ENCODE measurements at regions not wholly inside any gene's neighbourhood (a gene's known extent, or its start where the extent isn't known, plus 50 kb on each side); places are given as distances from the start of the nearest gene placed in this dataset.

GRCh38 chr15:95680728-95681127 is 649.8 kb upstream of the NR2F2 start:
- Histone ChIP-seq H2AFZ (no peak overlapping the region), H4K20me1 (replicated peaks; ENCODE audit: insufficient read depth) (no peaks in the 10 kb centered on the region), H3F3A (replicated peaks; ENCODE audit: low read depth) (no peaks in the 10 kb centered on the region), H3K36me3 (ENCODE audit: insufficient read depth) (no peaks in the 10 kb centered on the region), H3K79me2 (replicated peaks; ENCODE audit: insufficient read depth) (no peaks in the 10 kb centered on the region), H3K27me3 (ENCODE audit: insufficient read depth) (no peaks in the 10 kb centered on the region), H3K4me1 (ENCODE audit: insufficient read depth) (no peaks in the 10 kb centered on the region), H3K9me2 (ENCODE audit: insufficient read depth) (no peaks in the 10 kb centered on the region), H3K27ac (ENCODE audit: low read depth) (no peak overlapping the region), H3K4me3 (no peak overlapping the region), H3K4me2 (no peak overlapping the region)
- Mint-ChIP-seq H3K4me3 (no peak overlapping the region), H3K27me3 (ENCODE audit: insufficient read depth, low read depth, poor library complexity) (no peaks in the 10 kb centered on the region), H3K4me1 (no peaks in the 10 kb centered on the region), H3K27ac (no peak overlapping the region), H3K36me3 (ENCODE audit: low read depth) (no peaks in the 10 kb centered on the region), H3K9me3 (no peaks in the 10 kb centered on the region; the same call in 2 of the 3 replicates)
- TF ChIP-seq EZH2 (IDR thresholded peaks at IDR 0.05; ENCODE audit: low read depth, unreplicated experiment) (no peak), CTCF (conservative IDR thresholded peaks at IDR 0.05; ENCODE audit: low read depth in 2 of 2) (no peak), CREB1 (CRISPR knock-in tag; IDR thresholded peaks at IDR 0.05; ENCODE audit: low read depth) (no peak), STAT1 (IDR thresholded peaks at IDR 0.05; ENCODE audit: unreplicated experiment) (no peak), ZNF114 (CRISPR knock-in tag; IDR thresholded peaks at IDR 0.05) (no peak), POLR2AphosphoS5 (IDR thresholded peaks at IDR 0.05; ENCODE audit: low read depth) (no peak), ETS1 (IDR thresholded peaks at IDR 0.05) (no peak), JUNB (IDR thresholded peaks at IDR 0.05; ENCODE audit: unreplicated experiment) (no peak), ZNF462 (CRISPR knock-in tag; IDR thresholded peaks at IDR 0.05) (no peak), REST (IDR thresholded peaks at IDR 0.05; ENCODE audit: unreplicated experiment) (no peak)
- DNase-seq (ENCODE audit: low spot score) = no peak
- no peak for ATAC-seq
